ENCODE measurements at regions not wholly inside any gene's neighbourhood (a gene's known extent, or its start where the extent isn't known, plus 50 kb on each side); places are given as distances from the start of the nearest gene placed in this dataset.
"Not testable (repeated sequence)": the region's sequence is repeated elsewhere in the genome, so short reads cannot be mapped to it uniquely, and the experiment has no call there.

DNA sequence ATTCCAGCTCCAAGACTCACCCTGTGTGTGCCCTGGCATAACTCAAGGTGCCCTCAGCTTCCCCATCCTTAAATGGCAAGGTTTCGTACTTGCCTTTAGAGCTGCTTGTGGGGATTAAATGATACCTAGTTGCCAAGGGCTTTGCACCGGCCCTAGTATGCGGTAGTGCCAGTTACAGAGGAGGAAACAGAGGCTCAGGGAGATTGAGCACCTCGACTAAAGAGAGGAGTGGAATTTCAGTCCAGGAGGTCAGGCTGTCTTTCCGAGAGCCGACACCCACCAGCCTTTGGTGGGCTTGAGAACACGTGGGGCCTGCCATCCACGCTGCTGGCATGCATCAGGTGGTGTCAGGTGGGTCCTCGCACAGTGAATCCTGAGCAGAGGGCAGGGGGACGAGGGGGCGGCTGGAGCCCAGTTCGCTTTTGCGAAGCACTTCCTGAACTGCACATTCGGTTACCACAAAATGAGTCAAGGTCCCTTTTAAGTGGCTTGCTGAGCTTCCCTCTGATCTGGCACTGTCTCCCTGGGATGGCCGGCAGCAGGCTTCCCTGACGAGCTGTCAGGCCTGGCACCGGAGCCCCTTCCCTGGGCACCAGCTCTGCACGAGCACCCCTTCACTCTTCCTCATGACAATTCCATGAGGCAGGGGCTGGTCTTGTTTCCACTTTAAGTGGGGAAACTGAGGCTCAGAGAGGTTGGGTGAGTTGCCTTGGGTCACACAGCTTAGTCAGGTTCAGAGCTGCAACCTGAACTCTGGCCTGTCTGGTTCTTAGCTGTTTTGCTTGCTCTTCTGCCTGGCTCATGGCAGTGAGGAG is 291.4 kb downstream of the BCL2L11 start:
- DNase-seq; ATAC-seq; intact Hi-C loops (cut with micrococcal nuclease): not testable (repeated sequence)

- intact Hi-C loops (cut with micrococcal nuclease); DNase-seq; ATAC-seq: not testable (repeated sequence)
Measured at GRCh38 chr2:111412841-111413650, 292.3 kb downstream of the BCL2L11 start.

GRCh38 chr2:111413950-111414349 is 293.2 kb downstream of the BCL2L11 start:
- intact Hi-C loops (cut with micrococcal nuclease); DNase-seq: not testable (repeated sequence)

GRCh38 chr2:111415765-111416743 is 295.3 kb downstream of the BCL2L11 start:
- ATAC-seq; DNase-seq; intact Hi-C loops (cut with micrococcal nuclease): not testable (repeated sequence)

More at GRCh38 chr2:111413950-111414349, 293.2 kb downstream of the BCL2L11 start:
- not testable (repeated sequence) for ATAC-seq

- not testable (repeated sequence) for ATAC-seq
Measured at GRCh38 chr2:111417026-111417425, 296.3 kb downstream of the BCL2L11 start.

DNA sequence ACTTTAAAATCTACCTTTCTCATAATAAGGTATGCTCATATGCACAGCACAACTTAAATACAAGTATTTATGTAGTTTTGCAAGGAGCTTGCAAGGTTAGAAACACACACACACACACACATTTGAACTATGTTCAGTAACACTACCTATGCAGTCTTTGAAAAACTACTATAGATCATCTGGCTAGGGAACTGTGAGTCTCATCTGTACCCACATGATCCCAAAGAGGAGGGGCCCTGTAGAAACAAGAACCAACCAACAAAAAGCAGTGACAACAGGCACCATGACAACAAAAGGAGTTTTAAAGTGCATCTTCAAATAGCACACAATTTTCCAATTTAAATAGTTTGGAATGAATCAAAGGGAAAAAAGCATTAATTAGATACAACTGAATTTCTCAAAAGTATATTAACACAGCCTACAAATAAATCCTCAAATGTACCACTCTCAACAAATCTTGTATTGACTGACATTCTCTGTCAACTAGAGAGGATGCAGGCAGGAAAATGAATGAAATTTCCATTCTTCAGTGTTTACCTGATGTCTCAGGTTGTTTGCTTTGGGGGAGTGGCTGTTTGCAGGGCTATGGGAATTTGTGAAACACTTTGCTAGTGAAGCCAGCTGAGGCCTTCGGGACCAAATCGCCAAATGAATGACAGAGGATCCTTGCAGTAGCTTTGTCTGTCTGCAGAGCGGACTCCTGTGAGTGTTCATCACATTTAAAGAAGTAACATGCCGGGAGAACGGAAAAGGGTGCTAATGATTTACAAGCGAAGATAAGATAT is 297.6 kb downstream of the BCL2L11 start:
- DNase-seq; intact Hi-C loops (cut with micrococcal nuclease); ATAC-seq: not testable (repeated sequence)

More at GRCh38 chr2:111417026-111417425, 296.3 kb downstream of the BCL2L11 start:
- DNase-seq; intact Hi-C loops (cut with micrococcal nuclease): not testable (repeated sequence)

GRCh38 chr2:111420074-111420473 is 299.4 kb downstream of the BCL2L11 start:
- intact Hi-C loops (cut with micrococcal nuclease); DNase-seq; ATAC-seq: not testable (repeated sequence)

GRCh38 chr2:111420835-111421234 is 300.1 kb downstream of the BCL2L11 start:
- ATAC-seq; DNase-seq; intact Hi-C loops (cut with micrococcal nuclease): not testable (repeated sequence)

GRCh38 chr2:111421949-111422348 is 301.2 kb downstream of the BCL2L11 start:
- DNase-seq; ATAC-seq; intact Hi-C loops (cut with micrococcal nuclease): not testable (repeated sequence)

DNA sequence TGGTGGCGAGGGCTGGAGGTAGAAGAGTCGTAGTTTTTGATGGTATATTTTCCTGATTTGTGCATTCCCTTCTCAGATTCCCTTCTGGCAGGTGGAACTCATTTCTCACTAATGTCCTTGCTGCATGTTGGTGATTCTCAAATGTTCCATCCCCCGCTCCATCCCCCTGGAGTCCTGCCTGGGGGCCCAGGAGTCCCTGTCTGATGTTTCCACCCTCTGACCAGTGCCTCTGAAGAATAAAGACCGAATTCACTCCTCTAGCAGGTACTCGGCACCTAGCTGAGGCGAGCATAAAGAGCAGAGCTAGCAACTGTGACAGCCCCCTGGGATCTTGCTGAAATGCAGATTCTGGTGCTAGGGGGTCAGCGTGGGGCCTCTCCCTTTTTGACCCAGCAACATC is 301.8 kb downstream of the BCL2L11 start:
- intact Hi-C loops (cut with micrococcal nuclease) = not testable (repeated sequence)

GRCh38 chr2:111423184-111423583 is 302.5 kb downstream of the BCL2L11 start:
- ATAC-seq; DNase-seq; intact Hi-C loops (cut with micrococcal nuclease): not testable (repeated sequence)

More for the DNA sequence above, 301.8 kb downstream of the BCL2L11 start:
- DNase-seq, ATAC-seq: not testable (repeated sequence)

DNA sequence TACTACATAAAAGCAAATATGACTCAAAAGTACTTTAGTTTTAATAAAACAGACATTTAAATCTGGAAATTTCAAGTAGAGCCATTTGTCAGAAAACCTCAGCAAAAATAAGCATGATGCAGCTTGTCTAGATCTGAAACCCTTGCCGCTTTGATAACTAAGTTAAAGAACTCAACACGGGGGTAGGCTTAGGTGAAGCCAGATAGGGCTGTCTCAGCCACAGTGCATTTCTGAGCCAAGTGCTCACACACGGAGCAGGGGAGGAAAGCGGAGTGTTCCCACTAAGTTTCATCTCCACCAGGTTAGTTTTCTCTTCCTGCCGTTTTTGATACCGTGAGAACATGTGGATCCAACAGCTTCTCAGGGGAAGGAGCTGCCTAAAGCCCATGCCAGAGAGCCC is 303.5 kb downstream of the BCL2L11 start:
- intact Hi-C loops (cut with micrococcal nuclease); ATAC-seq; DNase-seq: not testable (repeated sequence)

- ATAC-seq; DNase-seq; intact Hi-C loops (cut with micrococcal nuclease): not testable (repeated sequence)
Measured at GRCh38 chr2:111424851-111425309, 304.2 kb downstream of the BCL2L11 start.

- intact Hi-C loops (cut with micrococcal nuclease); DNase-seq; ATAC-seq: not testable (repeated sequence)
Measured at GRCh38 chr2:111425789-111426201, 305.1 kb downstream of the BCL2L11 start.

DNA sequence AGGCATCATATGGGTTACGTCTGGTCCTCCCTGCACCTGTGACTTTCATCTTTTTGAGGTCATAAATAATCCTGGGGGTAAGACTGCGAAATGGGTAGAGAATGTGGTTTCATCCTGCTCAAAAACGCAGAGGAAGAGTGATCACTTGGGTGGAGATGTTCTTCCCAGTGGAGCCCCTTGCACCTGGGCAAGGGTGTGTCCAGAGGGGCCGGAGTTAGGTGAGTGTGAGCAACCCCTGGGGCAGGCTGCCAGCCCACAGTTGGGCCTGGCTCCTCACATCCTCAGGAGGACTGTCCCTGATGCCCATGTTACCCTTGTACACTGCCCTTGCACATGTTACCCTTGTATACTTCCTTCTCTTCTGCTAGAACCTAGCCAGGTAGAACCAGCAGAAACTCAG is 306.6 kb downstream of the BCL2L11 start:
- intact Hi-C loops (cut with micrococcal nuclease); ATAC-seq; DNase-seq: not testable (repeated sequence)

DNA sequence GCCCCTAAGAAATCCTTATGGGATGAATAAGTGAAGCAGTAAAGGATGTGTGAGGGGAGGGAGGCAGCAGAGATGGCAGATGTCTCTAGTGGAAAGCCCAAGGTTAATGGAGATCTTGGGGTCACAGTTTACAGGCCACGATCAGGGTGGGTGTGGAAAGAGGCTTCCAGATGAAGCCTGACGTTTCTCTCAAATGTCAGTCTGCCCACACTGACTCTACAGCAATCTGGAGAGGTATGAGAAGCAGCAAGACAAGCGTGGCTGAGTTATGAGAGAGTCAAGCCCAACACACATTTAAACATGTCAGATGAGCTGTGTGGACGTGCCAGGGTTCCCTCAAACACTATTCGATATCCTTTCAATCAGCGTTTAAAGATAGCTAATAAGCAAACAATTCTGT is 308.2 kb downstream of the BCL2L11 start:
- DNase-seq; intact Hi-C loops (cut with micrococcal nuclease); ATAC-seq: not testable (repeated sequence)

DNA sequence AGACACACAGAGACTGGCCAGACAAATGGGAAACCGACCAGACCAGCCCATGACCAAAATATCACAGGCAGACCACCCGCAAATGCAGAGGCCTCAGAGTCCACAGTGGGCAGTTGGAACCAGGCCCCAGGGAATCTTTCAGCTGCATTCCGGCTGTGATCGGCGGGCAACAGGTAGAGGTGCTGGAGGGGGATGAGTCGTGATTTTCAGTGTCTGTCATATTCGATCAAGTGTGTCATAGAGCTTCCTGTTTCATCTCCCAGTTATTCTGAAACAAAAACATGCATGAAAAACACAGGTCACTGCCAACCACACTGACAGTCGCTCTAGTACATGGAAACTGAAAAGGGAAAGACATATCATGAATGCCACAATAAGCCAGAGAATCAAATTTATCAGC is 308.6 kb downstream of the BCL2L11 start:
- intact Hi-C loops (cut with micrococcal nuclease); ATAC-seq; DNase-seq: not testable (repeated sequence)

All from left ventricle myocardium superior (tissue), 1 donor.